ENCODE measurements at regions not wholly inside any gene's neighbourhood (a gene's known extent, or its start where the extent isn't known, plus 50 kb on each side); places are given as distances from the start of the nearest gene placed in this dataset.
A peak's percentile ranks its signal among the peaks of the same experiment; 100 is the strongest.

DNA sequence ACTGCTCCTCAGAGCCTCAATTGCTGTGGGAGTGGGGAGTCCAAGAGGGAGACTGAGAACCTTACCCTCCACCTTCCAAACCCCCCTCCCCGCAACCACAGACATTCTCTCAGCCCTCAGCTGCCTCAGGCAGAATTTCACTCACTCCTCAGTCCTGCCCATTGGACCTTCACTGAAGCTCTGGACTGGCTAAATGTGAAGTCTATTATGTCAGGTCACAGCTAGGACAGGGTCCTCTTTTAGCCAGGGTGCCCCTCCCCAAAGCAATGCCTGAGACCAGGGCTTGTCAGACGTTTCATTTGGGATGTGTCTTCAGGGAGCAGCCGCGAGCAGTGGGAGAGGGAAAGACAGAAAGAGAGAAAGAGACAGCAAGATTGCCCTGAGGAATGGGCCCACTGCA, 199.3 kb upstream of the CCDC68 start:
- H2AK5ac ChIP-seq (ENCODE audit: low read length, severe bottlenecking): no peak overlapping the region
- H3K79me1 ChIP-seq (replicated peaks; ENCODE audit: low read length, poor library complexity, severe bottlenecking): no peaks in the 10 kb centered on the region
- no peaks in the 10 kb centered on the region for H3K9me3 ChIP-seq (ENCODE audit: control insufficient read depth, low read length)
- H3K27me3 ChIP-seq (ENCODE audit: control insufficient read depth in 1 of 2, insufficient read depth in 1 of 2, low read length in 2 of 2): peaks cover 4 to 18% of the 10 kb centered on the region in 2 experiments
- H3K4me1 ChIP-seq (ENCODE audit: control insufficient read depth, insufficient read depth, low read depth, low read length): no peaks in the 10 kb centered on the region
- H2BK12ac ChIP-seq (ENCODE audit: low read length in 2 of 2): no peak overlapping the region
- no peak overlapping the region for H3K9ac ChIP-seq (ENCODE audit: low read length)
- WGBS: 89% methylated on average over 4 of the region's 4 CpGs
- H3K18ac ChIP-seq (ENCODE audit: low read depth in 1 of 2, low read length in 2 of 2): no peak overlapping the region
- no peak overlapping the region for H3K4me2 ChIP-seq (ENCODE audit: low read length, poor library complexity, severe bottlenecking)
- no peak overlapping the region for H2BK5ac ChIP-seq (ENCODE audit: low read depth, low read length, poor library complexity, severe bottlenecking)
- no peak overlapping the region for H3K27ac ChIP-seq (ENCODE audit: low read length, poor library complexity, severe bottlenecking)
- H3K4ac ChIP-seq (ENCODE audit: low read depth in 1 of 2, low read length in 2 of 2): no peak overlapping the region
- no peak overlapping the region for H4K91ac ChIP-seq (ENCODE audit: low read length)
- DNase-seq: no peak
- no peak overlapping the region for H2BK15ac ChIP-seq (ENCODE audit: low read depth, poor library complexity, severe bottlenecking)
- no peak overlapping the region for H4K8ac ChIP-seq (ENCODE audit: low read length)
- H2AFZ ChIP-seq (ENCODE audit: low read depth, low read length): no peak overlapping the region
- H3K36me3 ChIP-seq (ENCODE audit: control insufficient read depth in 1 of 2, insufficient read depth in 2 of 2, low read depth in 1 of 2, low read length in 2 of 2): no peaks in the 10 kb centered on the region
- H3K14ac ChIP-seq (ENCODE audit: low read length in 2 of 2): no peak overlapping the region
- H3K4me3 ChIP-seq (ENCODE audit: insufficient read depth in 1 of 2, low read depth in 1 of 2, low read length in 2 of 2): no peak overlapping the region
- no peak overlapping the region for H3K23ac ChIP-seq (ENCODE audit: low read length in 2 of 2)
- H2BK120ac ChIP-seq (ENCODE audit: low read depth, low read length): no peak overlapping the region

DNA sequence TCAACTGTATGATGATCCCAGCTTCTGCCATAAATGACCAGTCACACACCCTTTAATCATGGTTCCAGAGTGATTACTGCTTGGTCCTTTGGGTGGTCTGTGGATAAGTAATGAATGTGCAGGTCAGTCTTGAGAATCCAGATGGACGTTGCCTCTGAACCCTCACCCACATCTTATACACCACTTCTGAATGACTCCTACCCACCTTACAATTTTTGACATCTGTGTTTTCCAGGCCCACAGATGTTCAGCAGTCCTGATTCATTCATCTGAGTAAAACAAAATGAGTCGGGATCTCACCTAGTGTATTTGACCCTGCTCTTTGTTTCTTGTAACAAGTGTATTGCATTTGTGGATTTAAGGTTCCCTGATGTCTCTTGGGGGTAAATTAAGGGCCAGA, 194.1 kb upstream of the CCDC68 start:
- no peak overlapping the region for H2AFZ ChIP-seq (ENCODE audit: low read depth, low read length)
- peaks cover 0 to 15% of the 10 kb centered on the region in 2 experiments for H3K27me3 ChIP-seq (ENCODE audit: control insufficient read depth in 1 of 2, insufficient read depth in 1 of 2, low read length in 2 of 2)
- no peak overlapping the region for H4K91ac ChIP-seq (ENCODE audit: low read length)
- no peak overlapping the region for H2BK5ac ChIP-seq (ENCODE audit: low read depth, low read length, poor library complexity, severe bottlenecking)
- no peak overlapping the region for H3K27ac ChIP-seq (ENCODE audit: low read length, poor library complexity, severe bottlenecking)
- H3K79me1 ChIP-seq (replicated peaks; ENCODE audit: low read length, poor library complexity, severe bottlenecking): no peaks in the 10 kb centered on the region
- H3K36me3 ChIP-seq (ENCODE audit: control insufficient read depth in 1 of 2, insufficient read depth in 2 of 2, low read depth in 1 of 2, low read length in 2 of 2): no peaks in the 10 kb centered on the region
- no peak overlapping the region for H3K18ac ChIP-seq (ENCODE audit: low read depth in 1 of 2, low read length in 2 of 2)
- H2AK5ac ChIP-seq (ENCODE audit: low read length, severe bottlenecking): no peak overlapping the region
- no peak overlapping the region for H4K8ac ChIP-seq (ENCODE audit: low read length)
- no peak overlapping the region for H3K23ac ChIP-seq (ENCODE audit: low read length in 2 of 2)
- WGBS: 85% methylated on average over 2 of the region's 2 CpGs
- H3K14ac ChIP-seq (ENCODE audit: low read length in 2 of 2): no peak overlapping the region
- no peak overlapping the region for H3K9ac ChIP-seq (ENCODE audit: low read length)
- H3K4me1 ChIP-seq (ENCODE audit: control insufficient read depth, insufficient read depth, low read depth, low read length): no peaks in the 10 kb centered on the region
- no peak overlapping the region for H2BK12ac ChIP-seq (ENCODE audit: low read length in 2 of 2)
- H2BK15ac ChIP-seq (ENCODE audit: low read depth, poor library complexity, severe bottlenecking): no peak overlapping the region
- no peak for DNase-seq
- no peaks in the 10 kb centered on the region for H3K9me3 ChIP-seq (ENCODE audit: control insufficient read depth, low read length)
- no peak overlapping the region for H3K4me3 ChIP-seq (ENCODE audit: insufficient read depth in 1 of 2, low read depth in 1 of 2, low read length in 2 of 2)
- no peak overlapping the region for H2BK120ac ChIP-seq (ENCODE audit: low read depth, low read length)
- no peak overlapping the region for H3K4me2 ChIP-seq (ENCODE audit: low read length, poor library complexity, severe bottlenecking)
- H3K4ac ChIP-seq (ENCODE audit: low read depth in 1 of 2, low read length in 2 of 2): no peak overlapping the region

GRCh38 chr18:55152801-55153200, 193.5 kb upstream of the CCDC68 start:
- Histone ChIP-seq H2BK15ac (ENCODE audit: low read depth, poor library complexity, severe bottlenecking) (no peak overlapping the region), H3K9ac (ENCODE audit: low read length) (no peak overlapping the region), H2BK120ac (ENCODE audit: low read depth, low read length) (no peak overlapping the region), H2BK5ac (ENCODE audit: low read depth, low read length, poor library complexity, severe bottlenecking) (no peak overlapping the region), H3K79me1 (replicated peaks; ENCODE audit: low read length, poor library complexity, severe bottlenecking) (no peaks in the 10 kb centered on the region), H4K8ac (ENCODE audit: low read length) (no peak overlapping the region), H3K27me3 (ENCODE audit: control insufficient read depth in 1 of 2, insufficient read depth in 1 of 2, low read length in 2 of 2) (peaks cover 0 to 14% of the 10 kb centered on the region in 2 experiments), H3K23ac (ENCODE audit: low read length in 2 of 2) (no peak overlapping the region), H2AFZ (ENCODE audit: low read depth, low read length) (no peak overlapping the region), H3K18ac (ENCODE audit: low read depth in 1 of 2, low read length in 2 of 2) (no peak overlapping the region), H4K91ac (ENCODE audit: low read length) (no peak overlapping the region), H3K9me3 (ENCODE audit: control insufficient read depth, low read length) (no peaks in the 10 kb centered on the region), H3K4me2 (ENCODE audit: low read length, poor library complexity, severe bottlenecking) (no peak overlapping the region), H3K14ac (ENCODE audit: low read length in 2 of 2) (no peak overlapping the region), H3K27ac (ENCODE audit: low read length, poor library complexity, severe bottlenecking) (no peak overlapping the region), H2BK12ac (ENCODE audit: low read length in 2 of 2) (no peak overlapping the region), H3K4me1 (ENCODE audit: control insufficient read depth, insufficient read depth, low read depth, low read length) (no peaks in the 10 kb centered on the region), H3K36me3 (ENCODE audit: control insufficient read depth in 1 of 2, insufficient read depth in 2 of 2, low read depth in 1 of 2, low read length in 2 of 2) (no peaks in the 10 kb centered on the region), H3K4me3 (ENCODE audit: insufficient read depth in 1 of 2, low read depth in 1 of 2, low read length in 2 of 2) (no peak overlapping the region), H3K4ac (ENCODE audit: low read depth in 1 of 2, low read length in 2 of 2) (no peak overlapping the region), H2AK5ac (ENCODE audit: low read length, severe bottlenecking) (no peak overlapping the region)
- DNase-seq: no peak
- WGBS: no CpG with 5 or more reads among the region's 1 CpG

- Histone ChIP-seq H2BK5ac (ENCODE audit: low read depth, low read length, poor library complexity, severe bottlenecking) (no peak overlapping the region), H3K27ac (ENCODE audit: low read length, poor library complexity, severe bottlenecking) (no peak overlapping the region), H3K18ac (ENCODE audit: low read depth in 1 of 2, low read length in 2 of 2) (no peak overlapping the region), H3K36me3 (ENCODE audit: control insufficient read depth in 1 of 2, insufficient read depth in 2 of 2, low read depth in 1 of 2, low read length in 2 of 2) (no peaks in the 10 kb centered on the region), H2AK5ac (ENCODE audit: low read length, severe bottlenecking) (no peak overlapping the region), H3K9me3 (ENCODE audit: control insufficient read depth, low read length) (no peaks in the 10 kb centered on the region), H3K4me3 (ENCODE audit: insufficient read depth in 1 of 2, low read depth in 1 of 2, low read length in 2 of 2) (no peak overlapping the region), H4K91ac (ENCODE audit: low read length) (no peak overlapping the region), H3K9ac (ENCODE audit: low read length) (no peak overlapping the region), H3K4ac (ENCODE audit: low read depth in 1 of 2, low read length in 2 of 2) (no peak overlapping the region), H2BK12ac (ENCODE audit: low read length in 2 of 2) (no peak overlapping the region), H3K23ac (ENCODE audit: low read length in 2 of 2) (no peak overlapping the region), H2AFZ (ENCODE audit: low read depth, low read length) (no peak overlapping the region), H2BK120ac (ENCODE audit: low read depth, low read length) (peak overlapping the region; percentile 13), H2BK15ac (ENCODE audit: low read depth, poor library complexity, severe bottlenecking) (no peak overlapping the region), H3K27me3 (ENCODE audit: control insufficient read depth in 1 of 2, insufficient read depth in 1 of 2, low read length in 2 of 2) (peaks cover 0 to 14% of the 10 kb centered on the region in 2 experiments), H3K79me1 (replicated peaks; ENCODE audit: low read length, poor library complexity, severe bottlenecking) (no peaks in the 10 kb centered on the region), H4K8ac (ENCODE audit: low read length) (no peak overlapping the region), H3K14ac (ENCODE audit: low read length in 2 of 2) (no peak overlapping the region), H3K4me2 (ENCODE audit: low read length, poor library complexity, severe bottlenecking) (no peak overlapping the region), H3K4me1 (ENCODE audit: control insufficient read depth, insufficient read depth, low read depth, low read length) (no peaks in the 10 kb centered on the region)
- DNase-seq: no peak
- 53% methylated on average over 6 of the region's 6 CpGs for WGBS
Observed at GRCh38 chr18:55149994-55150393, 190.7 kb upstream of the CCDC68 start.

Measured in mesenchymal stem cell (in vitro differentiated cells and primary cell).